Glutamatergic neuron (in vitro differentiated cells): ENCODE measurements at regions not wholly inside any gene's neighbourhood (a gene's known extent, or its start where the extent isn't known, plus 50 kb on each side); places are given as distances from the start of the nearest gene placed in this dataset.

Experiments used
- DNase-seq: peaks from one replicate; pipeline ENCODE4 v3.0.0; 2022
- H3K27ac Mint-ChIP-seq: one replicate; pipeline ENCODE4 v1.8.0; 2020; ENCODE audit warnings: mild to moderate bottlenecking, mixed read lengths, inconsistent platforms; ENCODE audit not compliant: unreplicated experiment
- H3K27me3 Mint-ChIP-seq: one replicate; pipeline ENCODE4 v1.8.0; 2020; ENCODE audit warnings: mild to moderate bottlenecking, moderate library complexity, mixed read lengths, inconsistent platforms; ENCODE audit not compliant: unreplicated experiment
- H3K36me3 Mint-ChIP-seq: one replicate; pipeline ENCODE4 v1.8.0; 2020; ENCODE audit warnings: mild to moderate bottlenecking, mixed read lengths, inconsistent platforms; ENCODE audit not compliant: unreplicated experiment
- H3K4me1 Mint-ChIP-seq: one replicate; pipeline ENCODE4 v1.8.0; 2020; ENCODE audit warnings: mild to moderate bottlenecking, low read depth, mixed read lengths, inconsistent platforms; ENCODE audit not compliant: unreplicated experiment
- H3K4me3 Mint-ChIP-seq: one replicate; pipeline ENCODE4 v1.8.0; 2020; ENCODE audit warnings: mild to moderate bottlenecking, mixed read lengths, inconsistent platforms; ENCODE audit not compliant: unreplicated experiment
- H3K9me3 Mint-ChIP-seq: one replicate; pipeline ENCODE4 v1.8.0; 2020; ENCODE audit warnings: mild to moderate bottlenecking, moderate library complexity, mixed read lengths, inconsistent platforms; ENCODE audit not compliant: unreplicated experiment
- CTCF ChIP-seq: fragments of 200-600 bp; sonication (generic); IDR thresholded peaks from one replicate; pipeline ENCODE4 v1.5.0; 2021; ENCODE audit not compliant: partially characterized antibody, unreplicated experiment

GRCh38 chr1:39154553-39155421 lies 49.7 kb upstream of the MACF1 start:
- Mint-ChIP-seq H3K36me3 (no peaks in the 10 kb centered on the region), H3K27ac (peak overlapping the region; percentile 88), H3K4me1 (peaks cover 37% of the 10 kb centered on the region), H3K27me3 (peaks cover 5% of the 10 kb centered on the region), H3K4me3 (peak overlapping the region; percentile 64), H3K9me3 (peaks cover 6% of the 10 kb centered on the region)
- DNase-seq, result no peak
- TF ChIP-seq CTCF, result no peak
